AG08395 (cell line): ENCODE measurements at regions not wholly inside any gene's neighbourhood (a gene's known extent, or its start where the extent isn't known, plus 50 kb on each side); places are given as distances from the start of the nearest gene placed in this dataset.

Experiments used
- DNase-seq: peaks from one replicate; pipeline ENCODE4 v3.0.0; 2012; ENCODE audit warnings: mixed read lengths, low spot score

DNA sequence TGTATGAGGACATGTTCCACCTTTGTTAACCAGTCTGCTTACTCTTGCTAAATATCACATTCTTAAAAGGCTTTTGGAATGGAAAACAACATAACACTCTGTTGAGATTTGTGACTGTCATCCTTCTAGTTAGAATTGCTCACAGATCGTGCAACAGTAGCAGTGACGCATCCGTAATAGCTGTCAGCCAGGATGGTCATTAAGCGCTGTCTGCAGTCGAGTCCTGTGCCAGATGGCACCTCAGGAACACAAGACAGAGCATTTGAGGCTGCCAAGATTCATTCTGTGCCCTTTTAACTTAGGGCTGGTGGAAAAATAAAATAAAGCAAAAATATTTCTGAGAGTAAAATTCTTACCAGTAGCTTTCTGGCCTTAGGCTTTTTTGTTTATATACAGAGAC, 348.6 kb downstream of the ANKRD7 start:
- DNase-seq: no peak

DNA sequence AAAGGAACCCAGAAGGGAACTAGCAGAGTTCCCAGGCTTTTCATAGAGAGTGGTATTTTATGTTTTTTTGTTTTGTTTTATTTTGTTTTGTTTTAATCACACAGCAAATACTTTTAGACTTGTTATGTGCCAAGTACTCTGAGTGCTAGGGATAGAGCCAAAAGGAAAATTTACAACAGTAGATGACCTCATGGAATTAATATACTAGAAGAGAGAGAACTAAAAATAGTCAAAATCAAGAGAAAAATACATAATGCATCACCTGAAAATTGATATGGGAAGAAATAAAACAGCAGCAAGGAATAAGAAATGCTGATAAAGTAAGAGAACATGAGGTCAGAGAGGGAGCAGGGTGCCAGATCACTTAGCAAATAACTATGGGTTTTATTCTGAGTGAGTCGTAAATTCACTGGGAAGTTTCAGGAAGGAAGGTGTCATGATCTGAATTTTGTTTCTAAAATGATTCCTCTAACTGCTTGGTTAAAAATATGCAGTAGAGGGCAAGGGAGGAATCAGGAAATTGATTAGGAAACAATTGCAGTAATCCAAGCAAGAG, 351.0 kb downstream of the ANKRD7 start:
- no peak for DNase-seq

DNA sequence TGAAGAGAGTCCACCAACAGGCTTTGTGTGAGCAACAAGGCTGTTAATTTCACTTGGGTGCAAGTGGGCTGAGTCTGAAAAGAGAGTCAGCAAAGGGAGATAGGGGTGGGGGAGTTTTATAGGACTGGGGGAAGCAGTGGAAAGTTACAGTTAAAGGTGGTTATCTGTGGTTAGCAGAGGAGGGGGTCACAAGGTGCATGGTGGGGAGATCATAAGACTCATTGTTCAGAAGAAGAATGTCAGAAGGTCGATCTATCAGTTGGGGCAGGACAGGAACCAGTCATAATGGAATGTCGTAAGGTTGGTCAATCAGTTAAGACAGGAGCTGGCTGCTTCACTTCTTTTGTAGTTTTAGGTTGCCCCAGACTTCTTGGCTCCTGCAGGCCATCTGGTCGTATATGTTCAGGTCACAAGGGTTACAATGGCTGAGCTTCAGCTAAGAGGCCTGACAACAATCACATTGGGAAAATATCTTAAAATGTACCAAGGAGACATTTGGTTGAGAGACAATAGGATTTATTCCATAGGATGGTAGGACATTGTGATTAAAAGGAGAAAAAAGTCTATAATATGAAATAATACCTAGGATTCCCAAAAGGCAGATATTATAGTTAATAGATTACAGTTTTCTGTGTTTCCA, 356.4 kb downstream of the ANKRD7 start:
- DNase-seq: no peak

DNA sequence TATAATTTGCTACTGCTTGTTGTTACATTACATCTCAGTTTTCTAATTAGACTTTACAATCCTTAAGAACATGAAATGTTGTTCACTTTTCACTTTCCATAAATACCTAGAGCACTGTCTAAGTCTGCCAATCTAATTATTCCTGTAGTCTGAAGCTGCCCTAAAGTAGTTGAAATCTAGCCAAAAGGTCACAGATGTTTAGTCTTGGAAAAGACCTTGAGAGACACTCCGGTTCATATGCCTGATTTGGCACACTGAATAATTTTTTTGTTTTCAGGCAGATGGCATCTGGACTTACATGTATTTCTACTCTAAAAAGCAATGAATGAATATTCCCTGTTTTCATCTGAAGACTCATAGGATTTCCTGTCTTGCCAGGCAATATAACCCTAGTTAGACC, 359.1 kb downstream of the ANKRD7 start:
- no peak for DNase-seq

DNA sequence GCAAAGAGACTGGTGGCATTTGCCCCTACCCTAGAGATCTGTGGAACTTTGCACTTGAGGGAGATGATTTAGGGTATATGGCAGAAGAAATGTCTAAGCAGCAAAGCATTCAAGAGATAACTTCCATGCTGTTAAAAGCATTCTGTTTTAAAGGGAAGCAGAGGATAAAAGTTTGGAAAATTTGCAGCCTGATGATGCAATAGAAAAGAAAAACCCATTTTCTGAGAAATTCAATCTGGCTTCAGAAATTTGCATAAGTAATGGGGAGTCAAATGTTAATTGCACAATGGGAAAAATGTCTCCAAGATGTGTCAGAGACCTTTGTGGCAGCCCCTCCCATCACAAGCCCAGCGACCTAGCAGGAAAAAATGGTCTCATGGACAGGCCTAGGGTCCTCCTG, 361.7 kb downstream of the ANKRD7 start:
- DNase-seq: no peak

DNA sequence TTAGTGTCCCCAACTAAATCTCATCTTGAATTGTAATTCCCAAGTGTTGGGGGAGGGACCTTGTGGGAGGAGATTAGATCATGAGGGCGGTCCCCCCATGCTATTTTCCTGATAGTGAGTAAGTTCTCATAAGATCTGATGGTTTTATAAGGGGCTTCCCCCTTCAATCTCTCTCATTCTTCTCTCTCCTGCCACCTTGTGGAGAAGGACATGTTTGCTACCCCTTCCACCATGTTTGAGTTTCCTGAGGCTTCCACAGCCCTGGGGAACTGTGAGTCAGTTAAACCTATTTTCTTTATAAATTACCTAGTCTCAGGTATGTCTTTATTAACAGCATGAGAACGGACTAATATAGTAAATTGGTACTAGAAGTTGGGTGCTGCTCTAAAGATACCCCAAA, 365.6 kb downstream of the ANKRD7 start:
- no peak for DNase-seq

DNA sequence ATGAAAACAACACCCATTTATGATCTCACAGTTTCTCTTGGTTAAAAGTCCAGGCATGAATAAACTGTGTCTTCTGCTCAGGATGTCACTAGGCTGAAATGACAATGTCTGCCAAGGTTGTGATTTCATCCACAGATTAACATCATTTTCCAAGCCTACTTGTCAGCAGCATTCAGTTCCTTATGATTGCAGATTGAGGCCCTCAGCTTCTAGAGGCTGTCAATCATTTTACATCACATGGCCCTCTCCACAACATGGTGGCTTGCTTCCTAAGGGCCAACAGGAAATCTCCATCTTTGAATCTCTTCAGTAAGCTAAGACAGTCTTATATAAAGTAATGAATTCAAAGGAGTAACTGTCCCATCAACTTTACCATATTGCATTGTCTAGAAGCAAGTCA, 377.6 kb downstream of the ANKRD7 start:
- DNase-seq: no peak

DNA sequence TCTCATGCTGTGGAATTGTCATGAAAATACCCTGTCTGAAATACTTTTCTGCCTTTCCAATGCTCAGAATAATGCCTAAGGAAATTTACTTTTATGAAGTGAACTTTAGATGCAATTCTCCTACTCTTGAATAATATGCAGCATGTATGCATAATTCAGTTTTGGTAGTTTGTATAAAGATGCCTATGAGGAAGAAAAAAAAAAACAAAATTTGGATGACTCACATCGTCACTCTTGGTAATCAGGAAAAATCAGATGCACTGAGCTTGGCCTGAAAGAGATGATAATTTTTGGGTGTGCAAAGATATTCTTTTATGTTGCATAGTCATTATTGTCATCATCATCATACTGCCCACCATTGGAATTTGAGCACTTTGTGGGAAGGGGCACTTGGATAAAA, 382.1 kb downstream of the ANKRD7 start:
- DNase-seq: no peak

DNA sequence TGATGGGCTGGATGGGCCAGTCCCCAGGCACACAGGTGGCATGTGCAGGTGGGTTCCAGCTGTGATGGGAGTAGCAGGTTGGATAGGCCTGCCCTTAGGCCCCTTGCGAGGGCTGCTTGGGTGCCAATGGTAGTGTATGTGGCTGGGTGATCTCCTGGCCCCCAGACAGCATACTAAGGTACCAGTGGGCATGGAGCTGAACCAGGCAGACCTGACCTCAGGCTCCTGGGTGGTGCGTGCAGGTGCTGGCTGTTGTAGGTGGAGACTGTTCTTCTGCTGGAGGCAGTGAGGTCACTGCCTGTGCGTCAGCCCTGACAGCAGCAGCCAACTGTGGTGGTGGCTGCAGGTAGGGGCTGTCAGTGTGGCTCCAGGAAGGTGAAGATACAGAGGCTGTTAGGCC, 384.7 kb downstream of the ANKRD7 start:
- no peak for DNase-seq

DNA sequence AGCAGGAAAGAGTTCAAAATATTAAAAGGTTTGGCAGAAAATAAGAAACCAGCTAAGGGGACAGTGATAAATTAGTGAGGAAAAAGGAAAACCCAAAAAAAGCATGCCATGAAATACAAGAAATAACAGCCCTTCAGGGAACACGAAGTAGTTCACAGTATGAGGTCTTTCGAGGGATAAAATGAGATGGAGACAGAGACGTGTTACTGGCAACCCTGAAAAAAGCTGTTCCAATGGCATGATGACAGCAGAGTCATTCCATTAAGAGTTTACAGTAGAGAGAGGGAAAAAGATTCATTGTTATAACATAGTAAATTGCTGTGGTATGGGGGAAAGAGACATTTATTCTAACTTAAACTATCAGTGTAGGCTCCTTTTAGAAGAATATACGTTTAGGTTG, 391.2 kb downstream of the ANKRD7 start:
- no peak for DNase-seq

DNA sequence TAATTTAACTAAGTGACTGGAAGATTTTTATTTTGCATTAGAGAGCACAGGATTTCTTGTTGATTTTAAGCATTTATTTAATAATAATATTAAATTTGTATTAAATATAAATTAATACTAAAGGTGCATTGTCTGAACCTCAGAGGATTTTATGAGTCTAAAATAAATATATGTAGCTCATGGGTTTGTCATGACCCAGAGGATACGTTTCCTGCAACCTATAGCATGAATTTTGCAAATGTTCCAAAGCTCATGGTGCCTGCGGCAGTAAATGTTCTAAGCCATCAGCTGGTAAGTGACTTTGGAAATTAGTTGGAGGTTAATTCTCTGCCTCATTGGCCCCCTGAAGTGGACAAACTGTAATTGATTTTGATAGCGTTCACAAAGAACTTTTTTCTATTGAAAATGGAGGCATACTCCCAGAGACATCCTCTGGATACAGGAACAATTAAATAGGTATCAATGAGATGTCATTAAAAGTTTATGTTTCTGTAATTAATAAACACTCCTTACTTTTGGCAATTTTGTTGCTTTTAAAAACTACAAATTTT, 397.4 kb downstream of the ANKRD7 start:
- DNase-seq: no peak

DNA sequence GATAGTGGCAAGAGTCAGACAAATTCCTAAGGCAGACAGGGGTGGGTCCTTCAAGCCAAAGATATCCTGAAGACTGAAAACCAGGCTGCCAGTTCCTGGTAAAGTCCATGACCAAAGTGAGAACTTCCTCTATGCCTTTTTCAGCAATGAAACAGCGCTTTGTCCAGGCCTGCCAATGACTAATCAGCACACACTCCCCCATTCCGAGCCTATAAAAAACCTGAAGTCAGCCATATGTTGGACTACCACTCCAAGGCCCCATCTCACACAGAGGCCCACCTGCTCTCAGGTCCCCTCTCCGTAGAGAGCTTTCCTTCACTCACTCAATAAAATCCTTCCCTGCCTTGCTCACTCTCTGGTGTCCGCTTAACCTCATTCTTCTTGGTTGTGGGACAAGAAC, 402.2 kb downstream of the ANKRD7 start:
- DNase-seq: no peak

DNA sequence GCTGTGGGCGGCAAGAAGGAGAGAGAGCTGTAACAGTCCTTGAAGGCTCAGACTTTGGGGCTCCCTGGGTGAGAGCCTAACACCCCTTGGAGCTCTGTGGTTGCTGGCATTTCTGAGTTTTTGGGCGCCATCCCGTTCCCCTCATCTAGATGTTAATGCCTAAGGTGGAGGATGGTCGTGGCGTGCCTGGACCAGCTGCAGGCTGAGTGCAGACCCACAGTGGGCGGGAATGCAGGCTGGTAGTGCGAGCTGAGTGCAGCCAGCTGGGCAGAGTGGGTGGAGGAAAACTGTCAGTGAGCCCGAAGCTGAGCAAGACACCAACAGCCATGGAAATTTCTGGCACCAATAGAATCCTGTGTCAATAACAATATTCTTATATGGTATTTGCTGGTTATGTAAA, 403.0 kb downstream of the ANKRD7 start:
- no peak for DNase-seq

DNA sequence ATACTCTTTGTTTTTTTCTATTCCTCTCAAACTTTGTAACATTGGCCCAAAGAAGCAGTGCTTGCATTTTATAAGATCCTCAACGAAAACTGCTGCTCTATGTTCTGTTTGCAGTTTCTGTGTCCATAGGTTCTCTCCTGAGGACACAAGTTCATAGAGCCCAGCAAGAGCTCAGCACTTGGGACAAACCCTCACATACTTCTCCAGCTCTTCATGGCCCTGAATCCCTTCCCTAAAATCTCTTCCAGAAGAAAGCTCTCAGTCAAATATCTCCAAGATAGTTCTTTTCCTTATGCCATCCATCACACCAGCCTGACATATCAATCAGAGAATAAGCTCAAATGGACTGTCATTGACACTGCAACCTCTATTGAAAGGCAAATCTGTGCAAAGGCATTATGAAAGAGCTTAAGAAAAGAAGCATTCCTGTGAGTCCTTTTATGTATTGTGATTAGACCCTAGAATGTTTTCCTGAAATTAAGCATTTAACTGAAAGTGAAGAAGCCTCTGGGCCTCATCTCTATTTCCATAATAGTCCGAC, 405.5 kb downstream of the ANKRD7 start:
- DNase-seq: no peak

DNA sequence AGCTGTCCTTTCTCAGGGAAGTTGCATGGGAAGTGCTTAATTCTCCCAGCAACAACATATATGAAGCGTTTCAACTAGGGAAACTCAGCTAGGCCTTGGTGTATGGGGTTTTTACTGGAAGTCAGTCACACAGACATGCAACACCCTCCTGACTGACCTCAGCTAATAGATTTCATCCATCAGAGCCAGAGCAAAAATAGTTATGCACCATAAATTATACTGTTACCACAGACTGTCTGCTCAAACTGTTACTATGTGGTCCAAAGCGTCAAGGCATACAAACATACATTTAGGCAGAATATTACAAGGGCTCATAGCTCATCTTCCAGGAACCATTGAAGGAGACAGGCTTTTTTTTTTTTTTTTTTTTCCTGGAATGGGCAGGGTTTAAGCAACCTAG, 417.9 kb downstream of the ANKRD7 start:
- no peak for DNase-seq

DNA sequence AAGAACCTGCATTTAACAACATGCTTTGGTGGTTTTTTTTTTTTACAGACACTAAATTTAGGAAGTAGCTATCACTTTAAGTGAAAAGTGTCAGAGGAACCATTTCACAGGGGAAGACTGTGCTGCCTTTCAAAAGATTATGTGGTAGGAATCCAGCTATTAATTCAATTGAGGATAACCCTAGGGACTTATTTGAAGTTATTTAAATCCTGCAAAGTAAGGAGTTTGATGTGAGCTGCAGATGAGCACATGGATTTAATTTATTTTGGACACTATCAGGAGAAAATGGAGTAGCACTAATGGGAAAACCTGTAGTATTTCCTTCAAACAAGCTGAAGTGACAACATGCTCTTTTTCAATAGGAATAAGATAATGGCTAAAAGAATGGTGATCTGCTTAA, 419.8 kb downstream of the ANKRD7 start:
- no peak for DNase-seq

DNA sequence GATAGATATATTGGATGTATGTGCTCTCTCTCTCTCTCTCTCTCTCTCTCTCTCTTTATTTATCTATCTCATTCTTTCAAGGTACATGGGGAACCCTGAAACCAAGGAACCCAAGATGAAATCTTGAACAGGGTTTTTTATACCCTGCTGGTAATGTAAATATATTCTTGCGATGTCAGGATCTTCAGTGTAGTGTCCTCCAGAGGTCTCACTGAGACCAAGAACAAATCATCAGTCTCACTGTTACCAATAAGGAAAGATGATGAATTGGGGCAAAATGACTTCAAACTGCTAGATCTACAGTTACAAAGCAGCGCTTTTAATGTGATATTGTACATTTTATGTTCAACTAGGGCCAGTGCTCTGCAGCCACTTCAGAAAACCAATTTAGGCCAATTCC, 423.5 kb downstream of the ANKRD7 start:
- DNase-seq: no peak

DNA sequence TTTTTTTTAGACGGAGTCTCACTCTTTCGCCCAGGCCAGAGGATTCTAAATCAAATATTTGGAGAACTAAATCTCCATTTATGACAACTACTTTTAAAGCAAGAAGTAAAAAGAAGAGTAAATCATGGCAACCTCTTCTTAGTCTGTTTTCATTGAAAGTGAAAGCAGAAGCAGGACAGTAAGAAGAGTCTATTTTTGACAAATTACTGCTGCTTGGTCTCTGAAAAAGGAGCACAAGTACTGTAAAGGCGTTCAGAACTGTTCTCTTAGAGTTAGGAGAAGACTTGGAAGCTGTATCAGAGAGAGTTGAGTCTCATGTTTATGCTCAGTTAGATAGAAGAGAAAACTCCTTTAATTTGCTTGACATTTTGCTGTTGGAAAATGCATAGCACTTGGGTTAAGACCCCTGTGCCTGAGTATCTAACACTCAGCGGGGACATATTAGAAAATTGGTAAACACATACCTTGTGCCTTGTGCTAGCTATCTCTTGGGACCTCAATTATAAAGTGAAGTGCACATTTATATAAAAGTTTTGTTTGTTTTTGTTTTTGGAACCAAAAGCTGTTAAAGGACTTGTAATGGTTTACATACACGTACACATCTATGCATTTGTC, 433.0 kb downstream of the ANKRD7 start:
- DNase-seq: no peak

DNA sequence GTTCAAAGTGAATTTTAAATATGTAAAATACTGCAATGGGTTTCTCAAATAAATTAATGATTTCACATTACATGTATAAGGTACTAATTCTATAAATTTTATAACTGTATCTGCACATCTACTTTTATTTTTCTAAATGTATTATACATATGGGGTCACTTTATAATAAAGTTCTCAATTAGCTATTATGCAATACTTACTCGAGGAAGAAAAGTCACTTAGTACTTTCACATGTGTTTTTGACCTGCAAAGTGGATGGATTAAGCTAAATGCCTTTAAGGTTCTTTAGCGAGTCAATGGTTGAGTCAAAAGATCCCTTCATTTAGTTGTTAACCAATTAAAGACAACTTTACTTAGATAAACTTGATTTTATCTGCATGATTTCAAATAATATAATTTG, 437.8 kb downstream of the ANKRD7 start:
- DNase-seq: no peak

DNA sequence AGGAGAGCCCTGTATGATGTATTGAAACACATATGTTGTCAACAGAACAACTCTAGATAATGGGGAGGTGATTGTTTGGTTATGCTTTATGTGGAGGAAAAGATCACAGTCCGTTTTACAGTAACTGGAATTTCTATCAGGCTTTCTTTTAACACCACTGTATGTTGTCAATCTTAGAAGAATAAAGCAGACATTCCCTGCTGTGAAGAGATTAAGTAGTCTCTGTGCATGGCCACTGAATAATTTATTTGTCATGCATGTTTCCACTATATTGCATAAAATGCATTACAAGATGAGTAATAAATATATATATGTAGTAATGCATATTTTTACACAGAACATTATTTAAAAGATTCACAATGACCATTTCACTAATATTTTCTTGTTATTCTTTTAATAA, 440.0 kb downstream of the ANKRD7 start:
- no peak for DNase-seq

DNA sequence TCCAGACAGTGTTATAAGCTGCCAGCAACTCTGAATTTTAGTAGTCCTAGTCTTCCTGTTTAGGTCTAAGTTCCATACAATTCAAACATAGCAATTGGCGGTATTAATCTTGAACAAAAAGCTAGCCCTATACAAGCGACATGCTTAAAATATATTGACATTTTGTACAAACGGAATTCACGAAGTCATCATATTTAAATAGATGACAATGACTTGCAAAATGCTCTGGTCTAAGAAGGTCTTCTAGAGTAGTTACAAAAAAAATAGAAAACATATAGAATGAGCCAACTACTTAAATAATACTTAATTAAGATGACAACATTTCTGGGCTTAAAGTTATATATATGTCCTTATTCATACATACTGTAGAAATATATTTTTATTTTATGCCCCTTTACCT, 446.6 kb downstream of the ANKRD7 start:
- DNase-seq: no peak

DNA sequence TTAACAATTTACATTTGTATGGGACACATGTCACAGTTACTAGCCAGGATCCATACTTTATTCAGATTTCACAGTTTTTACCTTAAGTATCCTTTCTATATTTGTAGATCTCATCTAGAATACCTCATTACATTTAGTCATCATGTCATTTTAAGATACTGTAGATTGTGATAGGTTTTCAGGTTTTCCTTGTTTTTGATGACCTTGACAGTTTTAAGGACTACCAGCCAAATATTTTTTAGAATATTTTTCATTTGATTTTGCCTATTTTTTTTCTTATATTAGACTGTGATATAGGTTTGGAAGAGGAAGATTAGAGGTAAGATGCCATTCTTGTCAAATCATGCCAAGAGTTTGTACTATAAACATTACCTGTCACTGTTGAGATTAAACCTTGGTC, 460.3 kb downstream of the ANKRD7 start:
- no peak for DNase-seq

DNA sequence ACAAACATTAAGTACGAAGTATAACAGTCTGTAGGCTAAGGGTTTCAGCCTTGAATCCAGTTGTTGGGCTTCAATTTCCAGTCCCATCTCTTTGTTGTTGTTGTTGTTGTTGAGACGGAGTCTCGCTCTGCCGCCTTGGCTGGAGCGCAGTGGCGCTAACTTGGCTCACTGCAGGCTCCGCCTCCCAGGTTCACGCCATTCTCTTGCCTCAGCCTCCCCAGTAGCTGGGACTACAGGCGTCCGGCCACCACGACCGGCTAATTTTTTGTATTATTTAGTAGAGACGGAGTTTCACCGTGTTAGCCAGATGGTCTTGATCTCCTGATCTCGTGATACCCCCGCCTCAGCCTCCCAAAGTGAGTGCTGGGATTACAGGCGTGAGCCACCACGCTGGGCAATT, 464.9 kb downstream of the ANKRD7 start:
- DNase-seq: no peak

DNA sequence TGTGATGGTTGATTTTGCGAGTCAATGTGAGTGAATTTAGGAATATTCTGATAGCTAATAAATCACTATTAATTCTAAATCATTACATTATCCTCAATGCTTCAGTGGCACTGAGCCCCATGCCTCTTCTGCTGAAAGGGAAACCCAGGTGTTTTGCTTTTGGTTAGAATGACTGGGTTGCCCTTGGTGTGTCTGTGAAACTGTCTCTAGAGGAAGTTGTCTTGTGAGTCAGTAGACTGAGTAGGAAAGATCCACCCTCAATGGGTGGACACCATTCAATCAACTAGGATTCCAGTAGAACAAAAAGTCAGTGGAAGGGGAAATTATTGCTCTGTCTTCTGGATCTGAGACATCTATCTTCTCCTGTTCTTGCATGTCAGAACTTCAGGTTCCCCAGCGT, 472.4 kb downstream of the ANKRD7 start:
- DNase-seq: no peak
